Loucy (cell line): ENCODE measurements at regions not wholly inside any gene's neighbourhood (a gene's known extent, or its start where the extent isn't known, plus 50 kb on each side); places are given as distances from the start of the nearest gene placed in this dataset.

Experiments used
- H2AFZ ChIP-seq: fragments of 200-600 bp; sonication (generic); 2 replicates; pipeline ENCODE4 v1.6.0; 2016; ENCODE audit warnings: antibody characterized with exemption, mild to moderate bottlenecking, low read length, moderate library complexity
- H3F3A ChIP-seq: fragments of 200-600 bp; 2 replicates; pipeline ENCODE4 v1.6.0; 2016; ENCODE audit warnings: antibody characterized with exemption, low read depth, mild to moderate bottlenecking
- H3K27me3 ChIP-seq: fragments of 200-600 bp; sonication (generic); 2 replicates; pipeline ENCODE4 v1.6.1; 2014; ENCODE audit warnings: low read length, mild to moderate bottlenecking; ENCODE audit not compliant: insufficient read depth, poor library complexity, severe bottlenecking
- H3K36me3 ChIP-seq: fragments of 200-600 bp; sonication (generic); 2 replicates; pipeline ENCODE4 v1.6.1; 2016; ENCODE audit warnings: low read length; ENCODE audit not compliant: insufficient read depth
- H3K4me1 ChIP-seq: fragments of 200-600 bp; sonication (generic); 2 replicates; pipeline ENCODE4 v1.5.1; 2014; ENCODE audit warnings: low read length, mild to moderate bottlenecking; ENCODE audit not compliant: insufficient read depth, poor library complexity, severe bottlenecking
- H3K4me2 ChIP-seq: fragments of 200-600 bp; sonication (generic); 2 replicates; pipeline ENCODE4 v1.6.0; 2014; ENCODE audit warnings: antibody characterized with exemption, low read length, low read depth, mild to moderate bottlenecking; ENCODE audit not compliant: poor library complexity, severe bottlenecking
- H3K4me3 ChIP-seq: fragments of 200-600 bp; sonication (generic); 2 replicates; pipeline ENCODE4 v1.5.1; 2014; ENCODE audit warnings: low read length, mild to moderate bottlenecking, mixed read lengths; ENCODE audit not compliant: poor library complexity, severe bottlenecking
- H3K79me2 ChIP-seq: fragments of 200-600 bp; sonication (generic); 2 replicates; pipeline ENCODE4 v1.6.1; 2014; ENCODE audit warnings: low read length; ENCODE audit not compliant: insufficient read depth
- H3K9ac ChIP-seq: fragments of 200-600 bp; sonication (generic); 2 replicates; pipeline ENCODE4 v1.6.0; 2014; ENCODE audit warnings: mild to moderate bottlenecking, low read depth, low read length, moderate library complexity; ENCODE audit not compliant: poor library complexity, severe bottlenecking
- H3K9me2 ChIP-seq: fragments of 200-600 bp; sonication (generic); replicated peaks from 2 replicates; pipeline ENCODE4 v1.6.1; 2016; ENCODE audit warnings: low read depth, low read length, mixed read lengths
- H3K9me3 ChIP-seq: fragments of 200-600 bp; sonication (generic); 2 replicates; pipeline ENCODE4 v1.6.1; 2014; ENCODE audit warnings: mild to moderate bottlenecking, antibody characterized with exemption, low read length, low read depth; ENCODE audit not compliant: insufficient read depth
- H4K20me1 ChIP-seq: fragments of 200-600 bp; sonication (generic); 2 replicates; pipeline ENCODE4 v1.6.0; 2014; ENCODE audit warnings: antibody characterized with exemption, low read length, mild to moderate bottlenecking; ENCODE audit not compliant: insufficient read depth, poor library complexity, severe bottlenecking
- EZH2phosphoT487 ChIP-seq: fragments of 200-600 bp; IDR thresholded peaks from 2 replicates; pipeline ENCODE4 v1.6.1; 2018; ENCODE audit warnings: antibody characterized with exemption, mild to moderate bottlenecking, moderate library complexity, borderline replicate concordance
- TF ChIP-seq, protein P1 (sequence below): fragments of 200-600 bp; sonication (generic); conservative IDR thresholded peaks from 2 replicates; pipeline ENCODE4 v1.5.1; 2014; ENCODE audit warnings: mild to moderate bottlenecking, antibody characterized with exemption, low read length

DNA sequence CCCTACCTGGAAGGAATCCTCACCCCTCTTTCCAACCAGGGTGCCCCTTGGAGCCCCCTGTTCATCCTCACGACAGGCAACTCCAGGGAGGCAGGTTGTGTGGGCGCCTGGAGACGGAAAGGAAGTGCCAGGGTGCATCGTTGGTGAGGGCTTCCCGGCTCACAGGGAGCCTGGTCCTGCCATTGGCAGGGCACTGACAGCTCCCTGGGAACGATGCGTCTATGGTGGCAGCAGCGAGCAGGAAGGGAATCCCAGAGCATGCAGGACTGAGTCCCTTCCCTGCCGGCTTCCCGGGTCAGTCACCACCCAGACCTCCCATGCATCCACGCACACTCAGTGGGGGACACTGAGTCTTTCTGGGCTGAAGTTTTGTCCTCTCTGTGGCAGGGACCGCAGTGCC is 117.6 kb downstream of the INHBB start:
- Histone ChIP-seq H3K9me3 (no peaks in the 10 kb centered on the region), H3K36me3 (no peaks in the 10 kb centered on the region), H3K4me2 (no peak overlapping the region), H3K27me3 (no peaks in the 10 kb centered on the region), H3K4me3 (no peak overlapping the region), H3K9me2 (no peaks in the 10 kb centered on the region), H3K9ac (no peak overlapping the region), H3F3A (no peaks in the 10 kb centered on the region), H3K79me2 (no peaks in the 10 kb centered on the region), H2AFZ (no peak overlapping the region), H4K20me1 (no peaks in the 10 kb centered on the region), H3K4me1 (no peaks in the 10 kb centered on the region)
- no peak for TF ChIP-seq EZH2phosphoT487
- TF ChIP-seq, protein P1, sequence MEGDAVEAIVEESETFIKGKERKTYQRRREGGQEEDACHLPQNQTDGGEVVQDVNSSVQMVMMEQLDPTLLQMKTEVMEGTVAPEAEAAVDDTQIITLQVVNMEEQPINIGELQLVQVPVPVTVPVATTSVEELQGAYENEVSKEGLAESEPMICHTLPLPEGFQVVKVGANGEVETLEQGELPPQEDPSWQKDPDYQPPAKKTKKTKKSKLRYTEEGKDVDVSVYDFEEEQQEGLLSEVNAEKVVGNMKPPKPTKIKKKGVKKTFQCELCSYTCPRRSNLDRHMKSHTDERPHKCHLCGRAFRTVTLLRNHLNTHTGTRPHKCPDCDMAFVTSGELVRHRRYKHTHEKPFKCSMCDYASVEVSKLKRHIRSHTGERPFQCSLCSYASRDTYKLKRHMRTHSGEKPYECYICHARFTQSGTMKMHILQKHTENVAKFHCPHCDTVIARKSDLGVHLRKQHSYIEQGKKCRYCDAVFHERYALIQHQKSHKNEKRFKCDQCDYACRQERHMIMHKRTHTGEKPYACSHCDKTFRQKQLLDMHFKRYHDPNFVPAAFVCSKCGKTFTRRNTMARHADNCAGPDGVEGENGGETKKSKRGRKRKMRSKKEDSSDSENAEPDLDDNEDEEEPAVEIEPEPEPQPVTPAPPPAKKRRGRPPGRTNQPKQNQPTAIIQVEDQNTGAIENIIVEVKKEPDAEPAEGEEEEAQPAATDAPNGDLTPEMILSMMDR, result no peak

DNA sequence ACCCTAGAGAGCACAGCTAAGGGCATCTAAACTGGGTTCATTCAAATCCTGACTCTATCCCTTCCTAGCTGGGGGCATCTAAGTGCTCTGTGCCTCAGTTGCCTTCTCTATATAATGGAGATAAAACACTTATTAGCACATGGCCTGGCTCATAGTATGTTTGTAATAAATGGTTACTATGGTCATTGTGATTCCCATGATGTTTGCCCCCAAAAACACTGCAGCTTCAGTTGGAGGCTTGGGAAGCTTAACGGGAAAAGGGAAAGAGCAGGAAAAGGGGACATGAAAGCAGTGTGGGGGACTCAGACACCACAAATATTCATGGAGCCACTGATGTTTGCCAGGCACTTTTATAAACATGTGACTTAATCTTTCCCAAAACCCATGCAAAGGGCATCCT is 118.1 kb downstream of the INHBB start:
- H3F3A ChIP-seq, result no peaks in the 10 kb centered on the region
- TF ChIP-seq, protein P1, result no peak
- TF ChIP-seq EZH2phosphoT487, result no peak
- no peak overlapping the region for H3K4me3 ChIP-seq
- H3K27me3 ChIP-seq, result no peaks in the 10 kb centered on the region
- H3K4me1 ChIP-seq, result no peaks in the 10 kb centered on the region
- no peaks in the 10 kb centered on the region for H3K79me2 ChIP-seq
- no peaks in the 10 kb centered on the region for H4K20me1 ChIP-seq
- no peak overlapping the region for H3K9ac ChIP-seq
- H3K9me3 ChIP-seq, result no peaks in the 10 kb centered on the region
- no peaks in the 10 kb centered on the region for H3K36me3 ChIP-seq
- H2AFZ ChIP-seq, result no peak overlapping the region
- no peaks in the 10 kb centered on the region for H3K9me2 ChIP-seq
- no peak overlapping the region for H3K4me2 ChIP-seq

DNA sequence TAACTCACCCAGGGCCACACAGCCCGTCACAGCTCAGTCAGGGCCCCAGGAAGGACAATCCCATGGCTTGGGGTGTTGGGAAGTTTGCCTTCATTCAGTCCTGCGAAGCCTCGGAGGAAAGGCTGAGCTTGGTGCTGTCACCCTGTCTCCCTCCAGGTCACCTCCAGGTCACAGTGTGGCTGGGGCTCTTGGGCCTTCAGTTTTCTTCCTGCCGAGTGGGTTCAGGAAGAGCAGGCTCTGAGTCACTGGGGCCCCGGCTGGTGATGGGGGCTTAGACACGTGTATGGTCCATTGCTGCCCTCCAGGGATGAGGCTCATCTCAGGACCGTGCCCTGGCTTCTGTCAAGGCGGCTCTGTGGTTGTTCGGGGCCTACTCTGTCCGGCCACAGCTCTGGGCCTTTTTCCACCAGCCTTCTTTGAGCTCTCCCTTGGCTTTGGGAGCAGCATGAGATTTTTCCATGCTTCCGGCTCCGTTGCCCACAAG is 118.6 kb downstream of the INHBB start:
- Histone ChIP-seq H3K9me3 (no peaks in the 10 kb centered on the region), H3K4me3 (no peak overlapping the region), H3K27me3 (no peaks in the 10 kb centered on the region), H3K4me2 (no peak overlapping the region), H3F3A (no peaks in the 10 kb centered on the region), H4K20me1 (no peaks in the 10 kb centered on the region), H3K9me2 (no peaks in the 10 kb centered on the region), H3K36me3 (no peaks in the 10 kb centered on the region), H3K79me2 (no peaks in the 10 kb centered on the region), H3K9ac (no peak overlapping the region), H2AFZ (no peak overlapping the region), H3K4me1 (no peaks in the 10 kb centered on the region)
- TF ChIP-seq EZH2phosphoT487, result no peak
- TF ChIP-seq, protein P1, result no peak
